GM21381 (cell line): ENCODE measurements at regions not wholly inside any gene's neighbourhood (a gene's known extent, or its start where the extent isn't known, plus 50 kb on each side); places are given as distances from the start of the nearest gene placed in this dataset.
"Not testable (repeated sequence)": the region's sequence is repeated elsewhere in the genome, so short reads cannot be mapped to it uniquely, and the experiment has no call there.

Experiments used
- ATAC-seq: cut with Tn5 transposase; IDR thresholded peaks from one replicate; pipeline ENCODE4 v1.9.1; 2021; ENCODE audit warnings: mild to moderate bottlenecking, moderate library complexity; ENCODE audit not compliant: unreplicated experiment

GRCh38 chr20:22690616-22691179 lies 106.3 kb upstream of the FOXA2 start:
- ATAC-seq: no peak

GRCh38 chr20:22691369-22692118 lies 107.2 kb upstream of the FOXA2 start:
- ATAC-seq: peak; percentile 84

- no peak for ATAC-seq
Observed at GRCh38 chr20:22692119-22692475, 107.7 kb upstream of the FOXA2 start.

GRCh38 chr20:22692620-22693019 lies 108.2 kb upstream of the FOXA2 start:
- ATAC-seq: not testable (repeated sequence)

- no peak for ATAC-seq
Observed at GRCh38 chr20:22696759-22697158, 112.4 kb upstream of the FOXA2 start.

GRCh38 chr20:22698259-22698842 lies 114.0 kb upstream of the FOXA2 start:
- ATAC-seq: no peak

GRCh38 chr20:22699396-22699795 lies 115.0 kb upstream of the FOXA2 start:
- no peak for ATAC-seq

- ATAC-seq: no peak
Observed at GRCh38 chr20:22700367-22700766, 116.0 kb upstream of the FOXA2 start.

- no peak for ATAC-seq
Observed at GRCh38 chr20:22701679-22702308, 117.4 kb upstream of the FOXA2 start.

- no peak for ATAC-seq
Observed at GRCh38 chr20:22703843-22704242, 119.5 kb upstream of the FOXA2 start.

- no peak for ATAC-seq
Observed at GRCh38 chr20:22711971-22712755, 127.8 kb upstream of the FOXA2 start.

- no peak for ATAC-seq
Observed at GRCh38 chr20:22716821-22717351, 132.5 kb upstream of the FOXA2 start.

GRCh38 chr20:22717466-22717865 lies 133.1 kb upstream of the FOXA2 start:
- ATAC-seq: no peak

- no peak for ATAC-seq
Observed at GRCh38 chr20:22719167-22719591, 134.8 kb upstream of the FOXA2 start.

- no peak for ATAC-seq
Observed at GRCh38 chr20:22720206-22720605, 135.8 kb upstream of the FOXA2 start.

- ATAC-seq: no peak
Observed at GRCh38 chr20:22722811-22723210, 138.4 kb upstream of the FOXA2 start.

- no peak for ATAC-seq
Observed at GRCh38 chr20:22723659-22724058, 139.3 kb upstream of the FOXA2 start.

- no peak for ATAC-seq
Observed at GRCh38 chr20:22728146-22728745, 143.9 kb upstream of the FOXA2 start.

GRCh38 chr20:22729180-22729579 lies 144.8 kb upstream of the FOXA2 start:
- ATAC-seq: no peak

GRCh38 chr20:22729616-22730236 lies 145.4 kb upstream of the FOXA2 start:
- ATAC-seq: no peak
